LNCAP (cell line): ENCODE measurements at regions not wholly inside any gene's neighbourhood (a gene's known extent, or its start where the extent isn't known, plus 50 kb on each side); places are given as distances from the start of the nearest gene placed in this dataset.

Experiments
- CTCF ChIP-seq: fragments of 450-650 bp; IDR thresholded peaks from 2 replicates; pipeline ENCODE4 v1.5.1; 2017; ENCODE audit warnings: mild to moderate bottlenecking

GRCh38 chr2:211187602-211188001 is 631.2 kb downstream of the CPS1 start:
- TF ChIP-seq CTCF = no peak

- TF ChIP-seq CTCF = no peak
Measured at GRCh38 chr2:211203986-211204385, 647.6 kb downstream of the CPS1 start.

GRCh38 chr2:211204456-211204855 is 648.1 kb downstream of the CPS1 start:
- TF ChIP-seq CTCF = no peak

- no peak for TF ChIP-seq CTCF
Measured at GRCh38 chr2:211204902-211205301, 648.5 kb downstream of the CPS1 start.

- no peak for TF ChIP-seq CTCF
Measured at GRCh38 chr2:211205358-211205757, 649.0 kb downstream of the CPS1 start.

GRCh38 chr2:211205836-211206235 is 649.4 kb downstream of the CPS1 start:
- TF ChIP-seq CTCF = no peak

GRCh38 chr2:211216221-211216620 is 659.8 kb downstream of the CPS1 start:
- peak; percentile 59; the same call in 1 of the 2 replicates for TF ChIP-seq CTCF

- TF ChIP-seq CTCF = no peak
Measured at GRCh38 chr2:211225784-211226183, 669.4 kb downstream of the CPS1 start.
